Psoas muscle (tissue), 7 donors: ENCODE measurements at regions not wholly inside any gene's neighbourhood (a gene's known extent, or its start where the extent isn't known, plus 50 kb on each side); places are given as distances from the start of the nearest gene placed in this dataset.

Source experiments
- ATAC-seq, 4 donors: fragments of 200-7000 bp; cut with Tn5 transposase; one replicate each; pipeline ENCODE4 v1.9.1; 2020; ENCODE audit warnings: moderate library complexity in 3 of 4, mild to moderate bottlenecking in 2 of 4
- DNase-seq, 2 donors: peaks; one replicate each; pipeline ENCODE4 v3.0.0-alpha.2; 2020
- H3K27ac ChIP-seq: fragments of 200-600 bp; one replicate; pipeline ENCODE4 v1.8.0; 2022
- H3K27me3 ChIP-seq, 3 donors: fragments of 200-600 bp in 1 of 3; one replicate each; pipeline versions ENCODE4 v1.6.1 to v1.8.0; 2013 to 2022; ENCODE audit warnings: low read length in 2 of 3, mild to moderate bottlenecking in 2 of 3, moderate library complexity in 1 of 3; ENCODE audit not compliant: insufficient read depth in 3 of 3
- H3K36me3 ChIP-seq, 2 donors: fragments of 200-600 bp in 1 of 2; one replicate each; pipeline versions ENCODE4 v1.6.1 to v1.8.0; 2013 to 2022; ENCODE audit warnings: low read depth in 1 of 2, mild to moderate bottlenecking in 1 of 2, moderate library complexity in 1 of 2; ENCODE audit not compliant: insufficient read depth in 1 of 2
- H3K4me1 ChIP-seq: fragments of 200-600 bp; one replicate; pipeline ENCODE4 v1.8.0; 2022
- H3K4me3 ChIP-seq: fragments of 200-600 bp; one replicate; pipeline ENCODE4 v1.8.0; 2022; ENCODE audit warnings: mild to moderate bottlenecking
- H3K9me3 ChIP-seq: fragments of 200-600 bp; one replicate; pipeline ENCODE4 v1.8.0; 2022
- WGBS, 3 donors: extraction: QIAGEN DNeasy Blood & Tissue Kit; methylation state at CpG; one replicate each; pipeline versions ENCODE4 v1.1.6 to v1.1.7; 2013; 5-methylcytosine and 5-hydroxymethylcytosine counted together
- intact Hi-C, 2 donors: fragments of 100-400 bp; cut with DNase I; formaldehyde crosslinking; loops; one replicate each; pipeline versions ENCODE4 v1.11.0 to v1.14.2; 2022
- TF ChIP-seq, protein P1 (sequence below): fragments of 200-600 bp; IDR thresholded peaks from one replicate; pipeline ENCODE4 v1.8.0; 2022; ENCODE audit warnings: antibody characterized with exemption
- donor health status: healthy with polysubstance abuse.
- donor health status: DM: no; HTN: no; CAD: no; lungs with moderate emphysema.
- donor health status: Bipolar disorder and iron deficiency.
- donor health status: healthy.
- donor health status: DM: yes; HTN: yes; CAD: no.
- donor health status: DM: no; HTN: no; CAD: no.
- donor health status: DM: yes; HTN: yes; CAD: no.

DNA sequence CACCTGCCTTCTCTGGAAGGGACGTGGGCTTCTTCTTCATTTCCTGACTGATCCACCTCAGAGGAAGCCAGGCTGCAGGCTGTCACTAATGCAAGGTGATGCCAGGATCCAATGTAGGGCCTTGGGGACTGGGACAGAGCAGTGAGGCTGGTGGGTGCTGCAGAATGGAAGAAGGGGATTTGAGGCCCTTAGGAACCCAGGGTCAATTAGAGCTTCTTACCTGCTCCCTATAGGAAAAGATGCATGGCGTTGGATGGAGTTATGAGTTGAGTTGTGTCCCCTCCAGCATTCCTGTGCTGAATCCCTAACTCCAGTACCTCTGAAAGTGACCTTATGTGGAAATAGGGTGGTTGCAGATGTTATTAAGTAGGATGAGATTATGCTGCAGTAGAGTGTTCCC is 190.4 kb downstream of the MIAT start:
- Histone ChIP-seq H3K27me3 (no peaks in the 10 kb centered on the region), H3K27ac (no peak overlapping the region), H3K9me3 (no peaks in the 10 kb centered on the region), H3K36me3 (no peaks in the 10 kb centered on the region), H3K4me3 (no peak overlapping the region), H3K4me1 (no peaks in the 10 kb centered on the region)
- no peak for ATAC-seq
- DNase-seq = no peak
- intact Hi-C loops = no loop called here
- 76 to 94% (median 87%) methylated on average over 2 of the region's 2 CpGs for WGBS, 3 donors
- TF ChIP-seq, protein P1, sequence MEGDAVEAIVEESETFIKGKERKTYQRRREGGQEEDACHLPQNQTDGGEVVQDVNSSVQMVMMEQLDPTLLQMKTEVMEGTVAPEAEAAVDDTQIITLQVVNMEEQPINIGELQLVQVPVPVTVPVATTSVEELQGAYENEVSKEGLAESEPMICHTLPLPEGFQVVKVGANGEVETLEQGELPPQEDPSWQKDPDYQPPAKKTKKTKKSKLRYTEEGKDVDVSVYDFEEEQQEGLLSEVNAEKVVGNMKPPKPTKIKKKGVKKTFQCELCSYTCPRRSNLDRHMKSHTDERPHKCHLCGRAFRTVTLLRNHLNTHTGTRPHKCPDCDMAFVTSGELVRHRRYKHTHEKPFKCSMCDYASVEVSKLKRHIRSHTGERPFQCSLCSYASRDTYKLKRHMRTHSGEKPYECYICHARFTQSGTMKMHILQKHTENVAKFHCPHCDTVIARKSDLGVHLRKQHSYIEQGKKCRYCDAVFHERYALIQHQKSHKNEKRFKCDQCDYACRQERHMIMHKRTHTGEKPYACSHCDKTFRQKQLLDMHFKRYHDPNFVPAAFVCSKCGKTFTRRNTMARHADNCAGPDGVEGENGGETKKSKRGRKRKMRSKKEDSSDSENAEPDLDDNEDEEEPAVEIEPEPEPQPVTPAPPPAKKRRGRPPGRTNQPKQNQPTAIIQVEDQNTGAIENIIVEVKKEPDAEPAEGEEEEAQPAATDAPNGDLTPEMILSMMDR = no peak

DNA sequence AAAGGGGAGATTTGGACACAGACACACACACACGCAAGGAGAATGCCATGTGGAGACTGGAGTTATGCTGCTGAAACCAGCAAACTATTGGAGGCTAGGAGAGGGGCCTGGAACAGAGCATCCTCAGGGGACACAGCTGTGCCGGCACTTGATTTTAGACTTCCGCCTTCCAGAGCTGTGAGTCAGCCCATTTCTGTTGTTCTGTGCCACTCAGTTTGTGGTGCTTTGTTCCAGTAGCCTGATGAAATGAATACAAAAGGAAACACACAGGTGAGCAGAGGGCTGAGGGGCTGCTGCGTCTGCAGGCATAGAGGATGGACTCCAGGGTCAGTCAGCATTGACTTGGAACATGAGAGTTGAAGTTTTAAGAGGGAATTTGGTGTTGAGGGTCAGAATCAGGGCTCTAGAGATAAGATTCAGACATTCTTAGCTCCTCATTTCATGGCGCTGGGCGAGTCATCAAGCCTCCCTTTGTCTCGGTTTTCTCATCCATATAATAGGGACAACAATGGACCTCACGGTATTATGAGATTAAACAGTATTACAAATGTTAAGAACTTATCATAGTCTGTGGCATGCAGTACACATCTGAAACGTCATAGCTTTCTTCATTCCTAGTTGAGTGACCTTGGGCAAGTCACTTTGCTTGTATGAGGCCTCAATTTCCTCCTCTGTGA is 191.0 kb downstream of the MIAT start:
- Histone ChIP-seq H3K36me3 (no peaks in the 10 kb centered on the region), H3K27me3 (no peaks in the 10 kb centered on the region), H3K9me3 (no peaks in the 10 kb centered on the region), H3K4me1 (no peaks in the 10 kb centered on the region), H3K4me3 (no peak overlapping the region), H3K27ac (no peak overlapping the region)
- intact Hi-C loops = no loop called here
- DNase-seq (peak; percentile 15 to 60), ATAC-seq (no peak)
- TF ChIP-seq, protein P1 = no peak
- WGBS, 3 donors = 62 to 74% (median 64%) methylated on average over 9 of the region's 9 CpGs

DNA sequence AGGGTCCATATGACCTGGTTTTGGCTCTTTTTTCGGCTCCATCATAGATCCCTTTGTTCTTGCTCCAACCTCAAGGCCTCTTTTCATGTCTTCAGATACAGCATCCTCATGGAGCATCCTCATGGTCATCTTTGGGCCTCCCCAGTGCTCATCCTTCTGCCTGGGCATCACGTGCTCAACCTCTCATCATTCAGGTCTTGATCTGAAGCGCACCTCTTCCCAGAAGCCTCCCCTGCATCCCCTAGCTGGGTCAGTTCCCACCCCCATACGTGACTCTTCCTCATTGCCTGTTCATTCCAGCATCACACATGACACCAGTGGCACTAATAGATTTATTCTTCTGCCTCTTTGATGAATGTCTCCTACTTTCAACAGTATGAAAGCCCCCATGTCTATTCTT is 192.2 kb downstream of the MIAT start:
- no peak for ATAC-seq

DNA sequence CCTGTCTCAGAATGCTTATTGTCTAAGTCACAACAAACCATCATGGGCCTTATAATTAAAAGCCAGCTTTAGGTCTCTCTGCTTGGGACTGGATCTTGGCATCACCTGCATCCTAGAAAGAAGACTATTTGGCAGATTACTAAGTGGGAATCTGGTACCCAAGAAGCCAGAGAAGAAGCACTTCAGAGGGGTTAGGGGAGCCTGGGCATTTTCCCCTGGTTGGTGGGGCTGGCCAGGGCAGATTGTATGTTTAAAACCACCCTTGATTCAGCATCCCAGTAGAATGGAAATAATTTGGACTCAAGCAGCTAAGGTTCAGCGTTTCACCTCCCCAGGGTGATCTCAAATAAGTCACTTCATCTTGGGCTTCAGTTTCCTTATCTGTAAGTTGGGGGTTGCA is 193.7 kb downstream of the MIAT start:
- WGBS, 3 donors = 54 to 63% (median 58%) methylated on average over 1 of the region's 1 CpG
- Histone ChIP-seq H3K27me3 (no peaks in the 10 kb centered on the region), H3K4me1 (no peaks in the 10 kb centered on the region), H3K27ac (no peak overlapping the region), H3K36me3 (no peaks in the 10 kb centered on the region), H3K4me3 (no peak overlapping the region), H3K9me3 (no peaks in the 10 kb centered on the region)
- DNase-seq = no peak
- intact Hi-C loops = no loop called here
- no peak for ATAC-seq
- TF ChIP-seq, protein P1 = no peak

More for the DNA sequence above, 192.2 kb downstream of the MIAT start:
- Histone ChIP-seq H3K4me1 (no peaks in the 10 kb centered on the region), H3K9me3 (no peaks in the 10 kb centered on the region), H3K36me3 (no peaks in the 10 kb centered on the region), H3K27me3 (no peaks in the 10 kb centered on the region), H3K27ac (no peak overlapping the region), H3K4me3 (no peak overlapping the region)
- TF ChIP-seq, protein P1 = no peak
- intact Hi-C loops = no loop called here
- DNase-seq = no peak
- 90 to 98% (median 93%) methylated on average over 4 of the region's 4 CpGs for WGBS, 3 donors

DNA sequence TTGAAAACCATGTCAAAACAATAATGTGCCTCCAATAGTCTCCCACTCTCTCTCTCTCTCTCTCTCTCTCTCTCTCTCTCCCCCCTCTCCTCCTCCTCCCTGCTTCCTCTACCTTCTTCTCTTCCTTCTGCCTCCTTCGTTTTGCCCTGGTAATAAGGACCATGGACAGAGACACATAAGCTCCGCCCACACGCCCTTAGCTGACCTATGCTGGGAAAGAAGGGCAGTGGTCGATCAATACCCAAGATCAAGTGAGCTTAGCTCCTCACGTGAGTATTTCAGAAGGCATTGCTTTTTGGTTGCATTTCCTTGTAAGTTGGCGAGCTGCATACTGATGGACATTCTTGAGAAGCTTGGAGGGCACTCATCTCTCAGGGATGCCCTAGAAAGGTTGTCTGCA is 194.8 kb downstream of the MIAT start:
- Histone ChIP-seq H3K27me3 (no peaks in the 10 kb centered on the region), H3K4me3 (no peak overlapping the region), H3K4me1 (no peaks in the 10 kb centered on the region), H3K9me3 (no peaks in the 10 kb centered on the region), H3K27ac (no peak overlapping the region), H3K36me3 (no peaks in the 10 kb centered on the region)
- TF ChIP-seq, protein P1 = no peak
- no peak for DNase-seq
- intact Hi-C loops = no loop called here
- ATAC-seq = no peak
- WGBS, 3 donors = 48 to 58% (median 52%) methylated on average over 6 of the region's 6 CpGs
